ENCODE measurements at regions not wholly inside any gene's neighbourhood (a gene's known extent, or its start where the extent isn't known, plus 50 kb on each side); places are given as distances from the start of the nearest gene placed in this dataset.

- DNase-seq: no peak
- no peak overlapping the region for H3K4me3 ChIP-seq (ENCODE audit: low read depth, low read length)
- no peaks in the 10 kb centered on the region for H3K36me3 ChIP-seq
- no peaks in the 10 kb centered on the region for H3K9me3 ChIP-seq (ENCODE audit: severe bottlenecking)
- H3K27ac ChIP-seq: no peak overlapping the region
- peaks cover 9% of the 10 kb centered on the region for H3K27me3 ChIP-seq (ENCODE audit: insufficient read depth, low read depth, severe bottlenecking)
- no peak for TF ChIP-seq CTCF (IDR thresholded peaks at IDR 0.05; ENCODE audit: low read depth, low read length)
Observed at GRCh38 chr9:118984607-118985006, 384.6 kb downstream of the BRINP1 start.

- Histone ChIP-seq H3K4me3 (ENCODE audit: low read depth, low read length) (no peak overlapping the region), H3K27ac (no peak overlapping the region), H3K27me3 (ENCODE audit: insufficient read depth, low read depth, severe bottlenecking) (peaks cover 9% of the 10 kb centered on the region), H3K9me3 (ENCODE audit: severe bottlenecking) (no peaks in the 10 kb centered on the region), H3K36me3 (no peaks in the 10 kb centered on the region)
- DNase-seq: no peak
- TF ChIP-seq CTCF (IDR thresholded peaks at IDR 0.05; ENCODE audit: low read depth, low read length): no peak
Observed at GRCh38 chr9:118985851-118986250, 383.4 kb downstream of the BRINP1 start.

- Histone ChIP-seq H3K27me3 (ENCODE audit: insufficient read depth, low read depth, severe bottlenecking) (peaks cover 9% of the 10 kb centered on the region), H3K4me3 (ENCODE audit: low read depth, low read length) (no peak overlapping the region), H3K36me3 (no peaks in the 10 kb centered on the region), H3K9me3 (ENCODE audit: severe bottlenecking) (no peaks in the 10 kb centered on the region), H3K27ac (no peak overlapping the region)
- DNase-seq: no peak
- TF ChIP-seq CTCF (IDR thresholded peaks at IDR 0.05; ENCODE audit: low read depth, low read length): no peak
Observed at GRCh38 chr9:118987167-118987566, 382.1 kb downstream of the BRINP1 start.

GRCh38 chr9:118990949-118991348 lies 378.3 kb downstream of the BRINP1 start:
- H3K9me3 ChIP-seq (ENCODE audit: severe bottlenecking): no peaks in the 10 kb centered on the region
- H3K27ac ChIP-seq: no peak overlapping the region
- no peak overlapping the region for H3K4me3 ChIP-seq (ENCODE audit: low read depth, low read length)
- TF ChIP-seq CTCF (IDR thresholded peaks at IDR 0.05; ENCODE audit: low read depth, low read length): no peak
- H3K27me3 ChIP-seq (ENCODE audit: insufficient read depth, low read depth, severe bottlenecking): peaks cover 11% of the 10 kb centered on the region
- DNase-seq: no peak
- no peaks in the 10 kb centered on the region for H3K36me3 ChIP-seq

- H3K4me3 ChIP-seq (ENCODE audit: low read depth, low read length): no peak overlapping the region
- no peaks in the 10 kb centered on the region for H3K9me3 ChIP-seq (ENCODE audit: severe bottlenecking)
- H3K27ac ChIP-seq: no peak overlapping the region
- H3K36me3 ChIP-seq: no peaks in the 10 kb centered on the region
- no peak for TF ChIP-seq CTCF (IDR thresholded peaks at IDR 0.05; ENCODE audit: low read depth, low read length)
- DNase-seq: no peak
- H3K27me3 ChIP-seq (ENCODE audit: insufficient read depth, low read depth, severe bottlenecking): peaks cover 11% of the 10 kb centered on the region
Observed at GRCh38 chr9:118991366-118992285, 377.6 kb downstream of the BRINP1 start.

All from WERI-Rb-1 (cell line).